Smooth muscle cell (in vitro differentiated cells): ENCODE measurements at regions not wholly inside any gene's neighbourhood (a gene's known extent, or its start where the extent isn't known, plus 50 kb on each side); places are given as distances from the start of the nearest gene placed in this dataset.

Experiments used
- DNase-seq: peaks from one replicate; lab custom pipeline; 2025; ENCODE audit not compliant: unreplicated experiment; lab: John Stamatoyannopoulos, UW
- H2AFZ ChIP-seq: fragments of 200-600 bp; sonication (generic); 2 replicates; pipeline ENCODE4 v1.6.0; 2016; ENCODE audit warnings: antibody characterized with exemption, low read depth, mild to moderate bottlenecking
- H3F3A ChIP-seq: fragments of 200-600 bp; sonication (generic); 2 replicates; pipeline ENCODE4 v1.6.0; 2017; ENCODE audit warnings: antibody characterized with exemption, low read depth
- H3K27ac ChIP-seq: fragments of 200-600 bp; sonication (generic); 2 replicates; pipeline ENCODE4 v1.5.1; 2016; ENCODE audit warnings: low read depth, mild to moderate bottlenecking
- H3K27me3 ChIP-seq: fragments of 200-600 bp; sonication (generic); 2 replicates; pipeline ENCODE4 v1.6.1; 2016; ENCODE audit warnings: low read depth, mild to moderate bottlenecking
- H3K36me3 ChIP-seq: fragments of 200-600 bp; sonication (generic); 2 replicates; pipeline ENCODE4 v1.5.1; 2016; ENCODE audit warnings: low read depth
- H3K4me1 ChIP-seq: fragments of 200-600 bp; sonication (generic); 2 replicates; pipeline ENCODE4 v1.5.1; 2016; ENCODE audit warnings: low read depth
- H3K4me2 ChIP-seq: fragments of 200-600 bp; sonication (generic); 2 replicates; pipeline ENCODE4 v1.6.0; 2016; ENCODE audit warnings: mild to moderate bottlenecking
- H3K4me3 ChIP-seq: fragments of 200-600 bp; sonication (generic); 2 replicates; pipeline ENCODE4 v1.5.1; 2016; ENCODE audit warnings: mild to moderate bottlenecking
- H3K79me2 ChIP-seq: fragments of 200-600 bp; sonication (generic); 2 replicates; pipeline ENCODE4 v1.6.0; 2016; ENCODE audit warnings: low read depth, mild to moderate bottlenecking
- H3K9ac ChIP-seq: fragments of 200-600 bp; sonication (generic); 2 replicates; pipeline ENCODE4 v1.6.0; 2016; ENCODE audit warnings: low read depth
- H3K9me3 ChIP-seq: fragments of 200-600 bp; sonication (generic); replicated peaks from 2 replicates; pipeline ENCODE4 v1.5.1; 2016; ENCODE audit warnings: low read depth
- H4K20me1 ChIP-seq: fragments of 200-600 bp; sonication (generic); 2 replicates; pipeline ENCODE4 v1.6.0; 2016; ENCODE audit warnings: low read depth
- WGBS: methylation state at CpG from one replicate; pipeline ENCODE4 v1.1.7; 2016; ENCODE audit warnings: low lambda C conversion rate; 5-methylcytosine and 5-hydroxymethylcytosine counted together
- TF ChIP-seq, protein P1 (sequence below): fragments of 200-600 bp; sonication (generic); IDR thresholded peaks from 2 replicates; pipeline ENCODE4 v1.5.1; 2017; ENCODE audit warnings: borderline replicate concordance, mild to moderate bottlenecking, antibody characterized with exemption; ENCODE audit not compliant: insufficient read depth, poor library complexity, severe bottlenecking

DNA sequence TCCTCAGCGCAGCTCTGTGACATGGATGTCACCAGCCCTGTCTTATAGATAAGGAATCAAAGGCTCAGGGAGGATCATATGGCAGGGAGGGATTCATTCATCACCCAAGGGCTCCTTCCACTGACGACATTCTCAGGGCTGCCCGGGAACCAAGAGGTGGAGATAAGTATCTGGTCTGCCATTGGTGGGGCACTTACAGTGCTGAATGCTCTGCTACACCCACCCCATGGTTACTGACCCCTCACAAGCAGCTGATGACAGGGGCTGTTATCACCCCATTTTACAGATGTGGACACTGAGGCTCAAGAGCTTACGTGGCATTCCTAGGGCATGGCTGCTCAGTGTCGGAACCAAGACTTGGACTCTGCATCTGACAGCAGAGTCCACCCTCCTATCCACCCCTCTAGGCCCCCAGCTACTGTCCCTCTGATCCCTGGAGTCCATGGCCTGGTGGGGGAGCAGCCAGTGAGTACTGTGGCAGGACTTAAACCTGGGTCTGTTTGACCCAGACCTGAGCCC is 155.1 kb downstream of the PTPRU start:
- H3K36me3 ChIP-seq, result no peaks in the 10 kb centered on the region
- no peak overlapping the region for H3K4me3 ChIP-seq
- H3K4me1 ChIP-seq, result no peaks in the 10 kb centered on the region
- no peak overlapping the region for H2AFZ ChIP-seq
- H3K27ac ChIP-seq, result no peak overlapping the region
- WGBS, result 58% methylated on average over 5 of the region's 5 CpGs
- no peak overlapping the region for H3K4me2 ChIP-seq
- no peaks in the 10 kb centered on the region for H3K79me2 ChIP-seq
- TF ChIP-seq, protein P1, sequence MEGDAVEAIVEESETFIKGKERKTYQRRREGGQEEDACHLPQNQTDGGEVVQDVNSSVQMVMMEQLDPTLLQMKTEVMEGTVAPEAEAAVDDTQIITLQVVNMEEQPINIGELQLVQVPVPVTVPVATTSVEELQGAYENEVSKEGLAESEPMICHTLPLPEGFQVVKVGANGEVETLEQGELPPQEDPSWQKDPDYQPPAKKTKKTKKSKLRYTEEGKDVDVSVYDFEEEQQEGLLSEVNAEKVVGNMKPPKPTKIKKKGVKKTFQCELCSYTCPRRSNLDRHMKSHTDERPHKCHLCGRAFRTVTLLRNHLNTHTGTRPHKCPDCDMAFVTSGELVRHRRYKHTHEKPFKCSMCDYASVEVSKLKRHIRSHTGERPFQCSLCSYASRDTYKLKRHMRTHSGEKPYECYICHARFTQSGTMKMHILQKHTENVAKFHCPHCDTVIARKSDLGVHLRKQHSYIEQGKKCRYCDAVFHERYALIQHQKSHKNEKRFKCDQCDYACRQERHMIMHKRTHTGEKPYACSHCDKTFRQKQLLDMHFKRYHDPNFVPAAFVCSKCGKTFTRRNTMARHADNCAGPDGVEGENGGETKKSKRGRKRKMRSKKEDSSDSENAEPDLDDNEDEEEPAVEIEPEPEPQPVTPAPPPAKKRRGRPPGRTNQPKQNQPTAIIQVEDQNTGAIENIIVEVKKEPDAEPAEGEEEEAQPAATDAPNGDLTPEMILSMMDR, result no peak
- no peaks in the 10 kb centered on the region for H4K20me1 ChIP-seq
- no peaks in the 10 kb centered on the region for H3F3A ChIP-seq
- peaks cover 6% of the 10 kb centered on the region for H3K27me3 ChIP-seq
- no peaks in the 10 kb centered on the region for H3K9me3 ChIP-seq
- no peak overlapping the region for H3K9ac ChIP-seq
- DNase-seq, result no peak

DNA sequence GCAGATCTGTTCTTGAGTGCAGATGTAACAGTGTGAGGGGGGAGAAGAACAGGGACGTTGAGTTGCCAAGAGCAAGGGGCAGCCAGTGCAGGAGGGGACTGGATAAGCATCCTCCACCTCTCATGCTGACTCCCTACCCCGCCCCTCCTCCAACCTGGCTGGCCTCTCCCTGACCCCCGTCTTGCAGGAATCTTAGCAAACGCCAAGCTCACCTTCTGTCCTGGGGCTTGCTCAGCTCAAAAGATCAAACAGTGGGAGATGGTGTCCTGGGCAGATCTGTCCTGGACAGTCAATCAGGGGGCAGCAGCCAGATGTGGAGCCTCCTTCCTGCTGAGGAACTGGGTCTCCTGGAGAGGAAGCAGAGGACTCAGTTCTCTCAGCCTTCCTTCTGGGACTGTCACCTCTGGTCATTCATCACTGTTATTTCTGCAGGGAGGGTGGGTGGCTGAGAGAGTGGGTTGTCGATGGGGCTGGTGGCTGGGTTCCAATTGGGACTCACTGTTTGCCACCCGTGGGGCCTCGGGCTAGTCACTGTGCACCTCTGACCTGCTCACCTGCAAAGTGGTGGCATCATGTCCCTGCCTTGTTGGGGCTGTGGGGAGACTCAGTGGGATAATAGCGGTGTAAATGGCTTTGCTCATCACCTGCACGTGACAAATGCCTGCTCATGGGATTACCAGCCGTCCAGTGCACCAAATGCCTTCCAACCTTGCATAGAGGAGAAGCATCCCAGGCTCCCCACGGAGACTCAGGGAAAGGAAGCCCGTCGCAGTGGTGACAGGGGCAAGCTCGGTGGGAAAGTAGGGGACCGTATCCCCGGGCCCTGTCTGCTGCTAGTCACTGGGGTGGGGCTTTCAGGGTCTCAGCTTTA is 154.4 kb downstream of the PTPRU start:
- H3K4me3 ChIP-seq, result no peak overlapping the region
- no peaks in the 10 kb centered on the region for H3F3A ChIP-seq
- no peak overlapping the region for H2AFZ ChIP-seq
- H3K4me1 ChIP-seq, result no peaks in the 10 kb centered on the region
- no peaks in the 10 kb centered on the region for H3K79me2 ChIP-seq
- no peak overlapping the region for H3K9ac ChIP-seq
- no peak for DNase-seq
- no peak overlapping the region for H3K4me2 ChIP-seq
- H3K27ac ChIP-seq, result no peak overlapping the region
- WGBS, result 67% methylated on average over 15 of the region's 16 CpGs
- no peaks in the 10 kb centered on the region for H4K20me1 ChIP-seq
- H3K36me3 ChIP-seq, result no peaks in the 10 kb centered on the region
- H3K27me3 ChIP-seq, result peaks cover 6% of the 10 kb centered on the region
- H3K9me3 ChIP-seq, result no peaks in the 10 kb centered on the region
- TF ChIP-seq, protein P1, result no peak

DNA sequence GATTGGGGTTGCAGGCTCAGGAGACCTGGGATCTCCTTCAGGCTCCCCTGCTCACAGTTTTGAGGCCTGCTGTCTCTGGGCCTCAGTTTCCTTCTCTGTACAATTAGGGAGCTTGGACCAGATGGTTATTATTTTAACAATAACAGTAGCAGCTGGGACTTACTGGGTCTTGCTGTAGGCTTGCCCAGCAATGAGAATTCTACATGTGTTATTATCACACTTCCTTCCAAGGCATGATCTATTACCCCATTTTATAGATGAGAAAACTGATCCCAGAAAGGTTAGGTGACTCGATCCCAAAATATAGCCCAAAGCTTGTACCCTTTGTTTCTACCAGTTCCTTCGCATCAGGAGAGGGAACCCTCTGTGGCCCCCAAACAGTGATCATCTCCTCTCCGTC is 153.8 kb downstream of the PTPRU start:
- TF ChIP-seq, protein P1, result no peak
- no peak overlapping the region for H3K27ac ChIP-seq
- no peak for DNase-seq
- H4K20me1 ChIP-seq, result no peaks in the 10 kb centered on the region
- H3F3A ChIP-seq, result no peaks in the 10 kb centered on the region
- H3K27me3 ChIP-seq, result peaks cover 6% of the 10 kb centered on the region
- H3K79me2 ChIP-seq, result no peaks in the 10 kb centered on the region
- no peaks in the 10 kb centered on the region for H3K36me3 ChIP-seq
- H3K4me3 ChIP-seq, result no peak overlapping the region
- H3K9ac ChIP-seq, result no peak overlapping the region
- H3K9me3 ChIP-seq, result no peaks in the 10 kb centered on the region
- H2AFZ ChIP-seq, result no peak overlapping the region
- no peak overlapping the region for H3K4me2 ChIP-seq
- 74% methylated on average over 3 of the region's 3 CpGs for WGBS
- H3K4me1 ChIP-seq, result no peaks in the 10 kb centered on the region

DNA sequence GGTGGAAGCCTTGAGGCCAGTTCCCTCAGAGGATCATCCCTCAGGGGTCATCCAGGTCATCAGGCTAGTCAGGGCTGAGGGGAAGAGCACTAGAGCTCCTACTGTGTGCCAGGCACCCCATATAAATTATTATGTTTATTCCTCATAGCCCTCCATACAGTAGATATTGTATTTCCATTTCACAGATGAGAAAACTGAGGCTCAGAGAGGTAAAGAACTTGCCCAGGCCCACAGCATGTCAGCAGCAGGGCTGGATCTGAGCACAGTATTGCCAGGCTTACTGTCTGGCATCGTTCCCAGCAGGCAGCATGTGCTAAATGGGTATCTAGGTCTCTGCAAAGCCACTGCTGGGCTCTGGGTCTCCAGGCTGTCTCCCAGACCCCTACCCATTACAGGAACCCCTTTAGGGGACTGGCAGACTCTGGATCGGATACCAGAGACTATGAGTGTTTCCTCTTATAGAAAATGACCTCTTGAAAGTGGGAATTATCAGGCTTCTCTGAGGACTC is 153.3 kb downstream of the PTPRU start:
- H4K20me1 ChIP-seq, result no peaks in the 10 kb centered on the region
- no peaks in the 10 kb centered on the region for H3K36me3 ChIP-seq
- WGBS, result 88% methylated on average over 2 of the region's 2 CpGs
- H2AFZ ChIP-seq, result no peak overlapping the region
- H3K4me3 ChIP-seq, result no peak overlapping the region
- H3K27ac ChIP-seq, result no peak overlapping the region
- H3K27me3 ChIP-seq, result peaks cover 6% of the 10 kb centered on the region
- H3K4me2 ChIP-seq, result no peak overlapping the region
- H3K9ac ChIP-seq, result no peak overlapping the region
- no peaks in the 10 kb centered on the region for H3K9me3 ChIP-seq
- DNase-seq, result no peak
- H3K4me1 ChIP-seq, result no peaks in the 10 kb centered on the region
- H3K79me2 ChIP-seq, result no peaks in the 10 kb centered on the region
- TF ChIP-seq, protein P1, result no peak
- H3F3A ChIP-seq, result no peaks in the 10 kb centered on the region
